H9 (cell line): ENCODE measurements at regions not wholly inside any gene's neighbourhood (a gene's known extent, or its start where the extent isn't known, plus 50 kb on each side); places are given as distances from the start of the nearest gene placed in this dataset.

ENCODE experiments used
- DNase-seq: peaks from one replicate; pipeline ENCODE4 v3.0.0-alpha.2; 2017
- H2AFZ ChIP-seq: one replicate; pipeline ENCODE4 v1.6.1; 2013; ENCODE audit warnings: mild to moderate bottlenecking, low read length, control low read depth, moderate library complexity
- H2AK5ac ChIP-seq: 2 replicates; pipeline ENCODE4 v1.6.1; 2013; ENCODE audit warnings: low read length, control low read depth, mixed read lengths; ENCODE audit not compliant: insufficient read length
- H2BK120ac ChIP-seq: one replicate; pipeline ENCODE4 v1.6.1; 2013; ENCODE audit warnings: low read depth, mild to moderate bottlenecking, low read length, control low read depth, inconsistent platforms; ENCODE audit not compliant: poor library complexity, severe bottlenecking
- H2BK12ac ChIP-seq: 2 replicates; pipeline ENCODE4 v1.6.1; 2013; ENCODE audit warnings: low read length, control low read depth, mixed read lengths, low read depth; ENCODE audit not compliant: insufficient read length
- H2BK15ac ChIP-seq: 2 replicates; pipeline ENCODE4 v1.6.1; 2013; ENCODE audit warnings: low read depth, low read length, control low read depth
- H2BK20ac ChIP-seq: one replicate; pipeline ENCODE4 v1.6.1; 2013; ENCODE audit warnings: low read depth, mild to moderate bottlenecking, low read length, control low read depth, inconsistent platforms; ENCODE audit not compliant: poor library complexity, severe bottlenecking
- H2BK5ac ChIP-seq: 2 replicates; pipeline ENCODE4 v1.6.1; 2013; ENCODE audit warnings: low read length, control low read depth, mixed read lengths; ENCODE audit not compliant: insufficient read length
- H3K14ac ChIP-seq: 2 replicates; pipeline ENCODE4 v1.6.1; 2013; ENCODE audit warnings: low read length, control low read depth; ENCODE audit not compliant: insufficient read depth
- H3K18ac ChIP-seq: 2 replicates; pipeline ENCODE4 v1.6.1; 2013; ENCODE audit warnings: low read depth, mild to moderate bottlenecking, mixed read lengths, low read length, control low read depth; ENCODE audit not compliant: insufficient read length
- H3K23ac ChIP-seq: 2 replicates; pipeline ENCODE4 v1.6.1; 2013; ENCODE audit warnings: low read length, control low read depth, mixed read lengths, low read depth; ENCODE audit not compliant: insufficient read length
- H3K23me2 ChIP-seq: 2 replicates; pipeline ENCODE4 v1.6.1; 2013; ENCODE audit warnings: low read depth, mild to moderate bottlenecking, mixed read lengths, low read length, control low read depth; ENCODE audit not compliant: insufficient read length, poor library complexity, severe bottlenecking
- H3K27ac ChIP-seq: 2 replicates; pipeline ENCODE4 v1.5.1; 2013; ENCODE audit warnings: low read length, control low read depth, mixed read lengths, low read depth; ENCODE audit not compliant: insufficient read length
- H3K27me3 ChIP-seq: 2 replicates; pipeline ENCODE4 v1.6.1; 2013; ENCODE audit warnings: low read length, control low read depth, inconsistent platforms; ENCODE audit not compliant: insufficient read depth
- H3K4ac ChIP-seq: 2 replicates; pipeline ENCODE4 v1.6.1; 2013; ENCODE audit warnings: low read depth, mild to moderate bottlenecking, control low read depth, inconsistent platforms, low read length, moderate library complexity
- H3K4me1 ChIP-seq: 2 replicates; pipeline ENCODE4 v1.6.1; 2013; ENCODE audit warnings: low read length, control low read depth, inconsistent platforms; ENCODE audit not compliant: insufficient read depth
- H3K4me2 ChIP-seq: 2 replicates; pipeline ENCODE4 v1.6.1; 2013; ENCODE audit warnings: low read length, control low read depth, mixed read lengths; ENCODE audit not compliant: insufficient read length, insufficient read depth
- H3K56ac ChIP-seq: 2 replicates; pipeline ENCODE4 v1.6.1; 2013; ENCODE audit warnings: low read depth, mild to moderate bottlenecking, mixed read lengths, low read length, control low read depth; ENCODE audit not compliant: insufficient read length
- H3K79me1 ChIP-seq: 2 replicates; pipeline ENCODE4 v1.6.1; 2013; ENCODE audit warnings: low read depth, mild to moderate bottlenecking, moderate library complexity, low read length, control low read depth, inconsistent platforms; ENCODE audit not compliant: insufficient read depth, poor library complexity, severe bottlenecking
- H3K79me2 ChIP-seq: 2 replicates; pipeline ENCODE4 v1.6.1; 2013; ENCODE audit warnings: low read length, control low read depth, inconsistent platforms; ENCODE audit not compliant: insufficient read depth
- H3K9ac ChIP-seq: 2 replicates; pipeline ENCODE4 v1.6.1; 2013; ENCODE audit warnings: low read length, control low read depth, mixed read lengths; ENCODE audit not compliant: insufficient read length; ENCODE audit errors: extremely low read depth
- H3K9me3 ChIP-seq: one replicate; pipeline ENCODE4 v1.6.1; 2013; ENCODE audit warnings: low read depth, low read length, inconsistent platforms; ENCODE audit not compliant: control insufficient read depth
- H3T11ph ChIP-seq: one replicate; pipeline ENCODE4 v1.6.1; 2013; ENCODE audit warnings: mild to moderate bottlenecking, low read length, control low read depth, inconsistent platforms
- H4K20me1 ChIP-seq: one replicate; pipeline ENCODE4 v1.6.1; 2013; ENCODE audit not compliant: control insufficient read depth, insufficient read length, insufficient read depth
- H4K5ac ChIP-seq: 2 replicates; pipeline ENCODE4 v1.6.1; 2013; ENCODE audit warnings: low read depth, mild to moderate bottlenecking, mixed read lengths, low read length, control low read depth; ENCODE audit not compliant: insufficient read length
- H4K8ac ChIP-seq: replicated peaks from 2 replicates; pipeline ENCODE4 v1.6.1; 2013; ENCODE audit warnings: low read length, control low read depth, mixed read lengths, low read depth; ENCODE audit not compliant: insufficient read length
- H4K91ac ChIP-seq: 2 replicates; pipeline ENCODE4 v1.6.1; 2013; ENCODE audit warnings: low read depth, mild to moderate bottlenecking, moderate library complexity, mixed read lengths, low read length, control low read depth; ENCODE audit not compliant: insufficient read length
- H3K27ac Mint-ChIP-seq, 3 experiments: 2 replicates in 2 of 3; 3 replicates in 1 of 3; pipeline ENCODE4 v1.8.0; 2020 to 2021; ENCODE audit warnings: mixed read lengths in 3 of 3, mild to moderate bottlenecking in 1 of 3, moderate library complexity in 1 of 3
- H3K27me3 Mint-ChIP-seq: 2 replicates; pipeline ENCODE4 v1.8.0; 2021; ENCODE audit warnings: low read depth, mild to moderate bottlenecking, moderate library complexity, mixed read lengths
- H3K36me3 Mint-ChIP-seq, 3 experiments: 2 replicates in 2 of 3; 3 replicates in 1 of 3; pipeline ENCODE4 v1.8.0; 2020 to 2021; ENCODE audit warnings: low read depth in 3 of 3, mixed read lengths in 3 of 3; ENCODE audit not compliant: insufficient read depth in 1 of 3
- H3K4me1 Mint-ChIP-seq, 2 experiments: 2 replicates each; pipeline ENCODE4 v1.8.0; 2020; ENCODE audit warnings: mixed read lengths in 2 of 2
- H3K4me3 Mint-ChIP-seq, 2 experiments: 2 replicates in 1 of 2; 3 replicates in 1 of 2; pipeline ENCODE4 v1.8.0; 2020 to 2021; ENCODE audit warnings: mild to moderate bottlenecking in 2 of 2, mixed read lengths in 2 of 2, moderate library complexity in 1 of 2
- H3K9me3 Mint-ChIP-seq, 2 experiments: 2 replicates in 1 of 2; 3 replicates in 1 of 2; pipeline ENCODE4 v1.8.0; 2020; ENCODE audit warnings: mild to moderate bottlenecking in 2 of 2, mixed read lengths in 2 of 2, moderate library complexity in 1 of 2
- WGBS: extraction: QIAGEN DNeasy Blood & Tissue Kit; methylation state at CpG from one replicate; pipeline ENCODE4 v1.1.7; 2013; ENCODE audit warnings: missing lambda C conversion rate, low lambda C conversion rate, mixed read lengths; ENCODE audit not compliant: insufficient read length; ENCODE audit errors: extremely low coverage; 5-methylcytosine and 5-hydroxymethylcytosine counted together
- TF ChIP-seq, protein P1 (sequence below): fragments of 200-600 bp; sonication (generic); conservative IDR thresholded peaks from 3 replicates; pipeline ENCODE4 v1.8.0; 2021; ENCODE audit warnings: antibody characterized with exemption, mild to moderate bottlenecking

DNA sequence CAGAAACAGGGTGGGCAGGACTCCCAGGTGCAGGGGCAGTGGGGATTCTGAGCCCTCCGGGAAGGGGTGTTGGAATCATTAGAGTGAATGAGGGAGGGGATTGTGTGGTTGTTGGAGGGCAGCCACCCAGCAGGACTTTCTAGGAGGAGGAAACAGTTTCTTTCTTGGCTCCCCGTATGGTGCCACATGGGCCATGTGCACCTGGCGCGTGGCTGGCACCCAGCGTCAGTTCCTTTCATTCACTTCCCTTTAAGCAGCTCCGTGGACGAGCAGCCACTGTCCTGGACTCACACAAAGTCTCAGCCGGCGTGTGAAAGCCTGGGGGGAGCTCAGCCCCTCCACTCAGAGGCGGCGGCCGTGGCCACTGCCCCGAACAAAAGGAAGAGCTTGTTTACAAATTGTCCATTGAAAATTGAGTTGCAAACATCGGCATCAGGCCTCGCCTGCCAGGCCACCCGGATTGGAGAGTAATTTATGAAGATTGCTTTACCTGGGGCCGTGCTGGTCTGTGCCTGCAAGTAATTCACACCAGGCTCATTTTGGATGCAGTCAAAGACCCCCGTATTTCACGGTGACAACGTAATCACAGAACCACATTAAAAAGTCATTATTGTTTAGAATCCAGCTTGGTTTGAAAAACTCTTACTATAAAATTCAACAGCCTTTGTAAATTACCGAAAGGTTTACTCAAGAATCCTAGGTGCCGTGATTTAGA lies 101.7 kb upstream of the C14orf180 start:
- Histone ChIP-seq H2BK5ac (no peak overlapping the region), H3K79me2 (no peaks in the 10 kb centered on the region), H3K4me2 (no peak overlapping the region), H3K9ac (no peak overlapping the region), H2BK120ac (no peak overlapping the region), H3T11ph (no peak overlapping the region), H3K56ac (no peak overlapping the region), H3K14ac (no peak overlapping the region), H3K27ac (no peak overlapping the region), H2AK5ac (no peak overlapping the region), H2BK15ac (no peak overlapping the region), H2BK12ac (no peak overlapping the region), H3K23me2 (no peaks in the 10 kb centered on the region), H3K27me3 (no peaks in the 10 kb centered on the region), H4K8ac (no peak overlapping the region), H4K5ac (no peak overlapping the region), H2BK20ac (no peak overlapping the region), H2AFZ (no peak overlapping the region), H3K18ac (no peak overlapping the region), H3K23ac (no peak overlapping the region), H3K4ac (no peak overlapping the region), H3K4me1 (no peaks in the 10 kb centered on the region), H3K79me1 (no peaks in the 10 kb centered on the region), H4K20me1 (no peaks in the 10 kb centered on the region), H3K9me3 (peaks cover 12% of the 10 kb centered on the region), H4K91ac (peak overlapping the region; percentile 42)
- Mint-ChIP-seq H3K9me3 (peaks cover 19 to 22% of the 10 kb centered on the region in 2 experiments), H3K36me3 (peaks cover 10 to 14% (median 13%) of the 10 kb centered on the region in 3 experiments), H3K4me3 (no peak overlapping the region), H3K27ac (peak overlapping the region in 1 of 3 experiments; percentile 58; a peak in 2 of 7 replicates), H3K27me3 (peaks cover 10% of the 10 kb centered on the region), H3K4me1 (peaks cover 0 to 10% of the 10 kb centered on the region in 2 experiments; a peak in 2 of 4 replicates)
- DNase-seq: no peak
- no CpG with 5 or more reads among the region's 22 CpGs for WGBS
- TF ChIP-seq, protein P1, sequence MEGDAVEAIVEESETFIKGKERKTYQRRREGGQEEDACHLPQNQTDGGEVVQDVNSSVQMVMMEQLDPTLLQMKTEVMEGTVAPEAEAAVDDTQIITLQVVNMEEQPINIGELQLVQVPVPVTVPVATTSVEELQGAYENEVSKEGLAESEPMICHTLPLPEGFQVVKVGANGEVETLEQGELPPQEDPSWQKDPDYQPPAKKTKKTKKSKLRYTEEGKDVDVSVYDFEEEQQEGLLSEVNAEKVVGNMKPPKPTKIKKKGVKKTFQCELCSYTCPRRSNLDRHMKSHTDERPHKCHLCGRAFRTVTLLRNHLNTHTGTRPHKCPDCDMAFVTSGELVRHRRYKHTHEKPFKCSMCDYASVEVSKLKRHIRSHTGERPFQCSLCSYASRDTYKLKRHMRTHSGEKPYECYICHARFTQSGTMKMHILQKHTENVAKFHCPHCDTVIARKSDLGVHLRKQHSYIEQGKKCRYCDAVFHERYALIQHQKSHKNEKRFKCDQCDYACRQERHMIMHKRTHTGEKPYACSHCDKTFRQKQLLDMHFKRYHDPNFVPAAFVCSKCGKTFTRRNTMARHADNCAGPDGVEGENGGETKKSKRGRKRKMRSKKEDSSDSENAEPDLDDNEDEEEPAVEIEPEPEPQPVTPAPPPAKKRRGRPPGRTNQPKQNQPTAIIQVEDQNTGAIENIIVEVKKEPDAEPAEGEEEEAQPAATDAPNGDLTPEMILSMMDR: no peak
